HEK293 (cell line): ENCODE measurements at regions not wholly inside any gene's neighbourhood (a gene's known extent, or its start where the extent isn't known, plus 50 kb on each side); places are given as distances from the start of the nearest gene placed in this dataset.
A peak's percentile ranks its signal among the peaks of the same experiment; 100 is the strongest.

ENCODE experiments used
- CTCF ChIA-PET: fragments of 350-600 bp; formaldehyde crosslinking; extraction: SDS; loops from one replicate; lab custom pipeline; 2021; ENCODE audit warnings: antibody characterized with exemption; lab: Yijun Ruan, JAX
- POLR2A ChIA-PET: fragments of 300-600 bp; formaldehyde crosslinking; extraction: SDS; loops from one replicate; lab custom pipeline; 2020; ENCODE audit warnings: antibody characterized with exemption, inconsistent platforms; lab: Yijun Ruan, JAX
- H3K27ac ChIP-seq: fragments of 200-500 bp; sonication (Bioruptor generic); 2 replicates; pipeline ENCODE4 v1.5.1; 2014; ENCODE audit warnings: low read depth, low read length, control low read depth, inconsistent platforms; ENCODE audit errors: extremely low read depth
- H3K36me3 ChIP-seq, 2 experiments: fragments of 200-500 bp in 1 of 2; sonication (Bioruptor generic) in 1 of 2; 1 replicate in 1 of 2; 2 replicates in 1 of 2; pipeline ENCODE4 v1.5.1; 2014 to 2017; ENCODE audit warnings: inconsistent platforms in 2 of 2, low read length in 2 of 2; ENCODE audit not compliant: control insufficient read depth in 2 of 2, insufficient read depth in 1 of 2
- H3K4me1 ChIP-seq: fragments of 200-500 bp; sonication (Bioruptor generic); 2 replicates; pipeline ENCODE4 v1.5.1; 2014; ENCODE audit warnings: mild to moderate bottlenecking, low read length, inconsistent platforms; ENCODE audit not compliant: control insufficient read depth, insufficient read depth
- H3K4me3 ChIP-seq: 2 replicates; pipeline ENCODE4 v1.5.1; 2011; ENCODE audit warnings: low read depth, mild to moderate bottlenecking, control low read depth, low read length, moderate library complexity
- H3K9me3 ChIP-seq: fragments of 200-500 bp; sonication (Bioruptor generic); 2 replicates; pipeline ENCODE4 v1.5.1; 2014; ENCODE audit warnings: low read depth, low read length, inconsistent platforms; ENCODE audit not compliant: control insufficient read depth, insufficient read depth
- EGR2 ChIP-seq: fragments of 450-650 bp; formaldehyde crosslinking; IDR thresholded peaks from 2 replicates; pipeline ENCODE4 v1.5.1; 2016; ENCODE audit warnings: low read depth, missing biosample characterization, missing genetic modification characterization
- GFI1B ChIP-seq: fragments of 450-650 bp; formaldehyde crosslinking; IDR thresholded peaks from 2 replicates; pipeline ENCODE4 v1.5.1; 2016; ENCODE audit warnings: missing biosample characterization, missing genetic modification characterization
- MEIS1 ChIP-seq: sonication (generic); formaldehyde crosslinking; IDR thresholded peaks from 2 replicates; pipeline ENCODE4 v1.8.1; 2022; ENCODE audit warnings: missing genetic modification reagents, mild to moderate bottlenecking, borderline replicate concordance
- MYNN ChIP-seq: fragments of 450-650 bp; formaldehyde crosslinking; IDR thresholded peaks from 2 replicates; pipeline ENCODE4 v1.5.1; 2016; ENCODE audit warnings: missing biosample characterization, missing genetic modification characterization, borderline replicate concordance
- MZF1 ChIP-seq: fragments of 450-650 bp; formaldehyde crosslinking; IDR thresholded peaks from 2 replicates; pipeline ENCODE4 v1.5.1; 2017; ENCODE audit warnings: missing biosample characterization, missing genetic modification characterization, borderline replicate concordance
- SALL2 ChIP-seq: fragments of 450-650 bp; formaldehyde crosslinking; IDR thresholded peaks from 2 replicates; pipeline ENCODE4 v1.5.0; 2017; ENCODE audit warnings: missing biosample characterization, mild to moderate bottlenecking, missing genetic modification characterization, borderline replicate concordance
- ZBTB21 ChIP-seq: fragments of 450-650 bp; formaldehyde crosslinking; IDR thresholded peaks from 2 replicates; pipeline ENCODE4 v1.5.1; 2017; ENCODE audit warnings: missing biosample characterization, missing genetic modification characterization
- ZBTB8A ChIP-seq: fragments of 450-650 bp; formaldehyde crosslinking; IDR thresholded peaks from 2 replicates; pipeline ENCODE4 v1.5.1; 2016; ENCODE audit warnings: missing biosample characterization, missing genetic modification characterization
- ZEB2 ChIP-seq: fragments of 450-650 bp; formaldehyde crosslinking; IDR thresholded peaks from 2 replicates; pipeline ENCODE4 v1.5.1; 2016; ENCODE audit warnings: missing biosample characterization, missing genetic modification characterization
- ZFHX2 ChIP-seq: fragments of 450-650 bp; formaldehyde crosslinking; conservative IDR thresholded peaks from 2 replicates; pipeline ENCODE4 v1.5.1; 2016; ENCODE audit warnings: missing biosample characterization, missing genetic modification characterization
- ZFP3 ChIP-seq: fragments of 450-650 bp; formaldehyde crosslinking; IDR thresholded peaks from 2 replicates; pipeline ENCODE4 v1.5.1; 2016; ENCODE audit warnings: low read depth, missing biosample characterization, missing genetic modification characterization
- ZFP69B ChIP-seq: fragments of 450-650 bp; formaldehyde crosslinking; IDR thresholded peaks from 2 replicates; pipeline ENCODE4 v1.5.1; 2016; ENCODE audit warnings: missing biosample characterization, missing genetic modification characterization
- ZNF112 ChIP-seq: fragments of 450-650 bp; formaldehyde crosslinking; IDR thresholded peaks from 2 replicates; pipeline ENCODE4 v1.5.0; 2017; ENCODE audit warnings: missing biosample characterization, missing genetic modification characterization
- ZNF121 ChIP-seq: fragments of 450-650 bp; formaldehyde crosslinking; IDR thresholded peaks from 2 replicates; pipeline ENCODE4 v1.5.1; 2016; ENCODE audit warnings: missing biosample characterization, missing genetic modification characterization
- ZNF146 ChIP-seq: fragments of 450-650 bp; formaldehyde crosslinking; IDR thresholded peaks from 2 replicates; pipeline ENCODE4 v1.5.1; 2016; ENCODE audit warnings: missing biosample characterization, missing genetic modification characterization
- ZNF157 ChIP-seq: fragments of 450-650 bp; formaldehyde crosslinking; IDR thresholded peaks from 2 replicates; pipeline ENCODE4 v1.5.1; 2016; ENCODE audit warnings: missing biosample characterization, missing genetic modification characterization
- ZNF169 ChIP-seq: fragments of 450-650 bp; formaldehyde crosslinking; IDR thresholded peaks from 2 replicates; pipeline ENCODE4 v1.5.1; 2016; ENCODE audit warnings: missing biosample characterization, missing genetic modification characterization
- ZNF174 ChIP-seq: fragments of 450-650 bp; formaldehyde crosslinking; IDR thresholded peaks from 2 replicates; pipeline ENCODE4 v1.5.0; 2017; ENCODE audit warnings: missing biosample characterization, mild to moderate bottlenecking, missing genetic modification characterization
- ZNF175 ChIP-seq: fragments of 450-650 bp; formaldehyde crosslinking; IDR thresholded peaks from 2 replicates; pipeline ENCODE4 v1.5.1; 2016; ENCODE audit warnings: missing biosample characterization, missing genetic modification characterization
- ZNF366 ChIP-seq: fragments of 450-650 bp; formaldehyde crosslinking; conservative IDR thresholded peaks from 2 replicates; pipeline ENCODE4 v1.5.1; 2016; ENCODE audit warnings: missing biosample characterization, missing genetic modification characterization
- ZNF37A ChIP-seq: fragments of 450-650 bp; IDR thresholded peaks from 2 replicates; pipeline ENCODE4 v1.5.1; 2018; ENCODE audit warnings: missing biosample characterization, missing genetic modification characterization
- ZNF426 ChIP-seq: fragments of 450-650 bp; formaldehyde crosslinking; IDR thresholded peaks from 2 replicates; pipeline ENCODE4 v1.5.1; 2017; ENCODE audit warnings: missing biosample characterization, missing genetic modification characterization, mild to moderate bottlenecking, inconsistent platforms, moderate library complexity
- ZNF571 ChIP-seq: fragments of 450-650 bp; formaldehyde crosslinking; IDR thresholded peaks from 2 replicates; pipeline ENCODE4 v1.5.0; 2017; ENCODE audit warnings: missing biosample characterization, missing genetic modification characterization
- ZNF621 ChIP-seq: fragments of 450-650 bp; formaldehyde crosslinking; IDR thresholded peaks from 2 replicates; pipeline ENCODE4 v1.5.1; 2017; ENCODE audit warnings: missing biosample characterization, missing genetic modification characterization
- ZNF626 ChIP-seq: fragments of 450-650 bp; sonication (Bioruptor Pico); formaldehyde crosslinking; IDR thresholded peaks from 2 replicates; pipeline ENCODE4 v1.5.1; 2018; ENCODE audit warnings: missing biosample characterization, missing genetic modification characterization, inconsistent platforms
- ZNF658 ChIP-seq: fragments of 450-650 bp; formaldehyde crosslinking; IDR thresholded peaks from 2 replicates; pipeline ENCODE4; 2016; ENCODE audit warnings: missing biosample characterization, missing genetic modification characterization
- ZNF76 ChIP-seq: fragments of 450-650 bp; formaldehyde crosslinking; IDR thresholded peaks from 2 replicates; pipeline ENCODE4; 2016; ENCODE audit warnings: low read depth, missing biosample characterization, missing genetic modification characterization, borderline replicate concordance
- ZXDB ChIP-seq: fragments of 450-650 bp; formaldehyde crosslinking; IDR thresholded peaks from 2 replicates; pipeline ENCODE4 v1.5.1; 2016; ENCODE audit warnings: missing biosample characterization, missing genetic modification characterization
- TF ChIP-seq, protein P1 (sequence below): fragments of 450-650 bp; formaldehyde crosslinking; IDR thresholded peaks from 2 replicates; pipeline ENCODE4 v1.5.1; 2017; ENCODE audit warnings: missing biosample characterization, mild to moderate bottlenecking, missing genetic modification characterization, moderate library complexity
- TF ChIP-seq, protein P2 (sequence below): fragments of 450-650 bp; formaldehyde crosslinking; IDR thresholded peaks from 2 replicates; pipeline ENCODE4 v1.5.1; 2016; ENCODE audit warnings: missing biosample characterization, missing genetic modification characterization

DNA sequence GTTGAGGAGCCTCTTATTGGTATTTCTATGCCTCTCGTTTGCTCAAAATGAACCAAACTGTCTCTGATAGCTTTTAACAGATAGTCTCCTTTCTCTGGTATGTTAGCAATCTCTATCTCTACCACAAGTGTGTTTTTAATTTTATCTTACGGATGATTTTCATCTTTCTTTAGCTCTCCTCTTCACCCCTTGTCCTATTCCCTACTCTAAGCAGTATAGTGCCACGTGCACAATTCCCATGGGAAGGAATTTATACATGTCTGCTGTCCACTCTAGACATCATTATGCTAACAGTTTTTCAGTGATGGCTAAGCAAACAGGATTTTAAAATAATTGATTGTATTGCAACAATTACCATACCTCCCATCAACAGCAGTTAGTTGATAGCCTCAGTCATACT, 177.3 kb downstream of the CYB561 start:
- POLR2A ChIA-PET, result no interaction called here
- Histone ChIP-seq H3K4me3 (no peak overlapping the region), H3K4me1 (peaks cover 6% of the 10 kb centered on the region; the same call in 1 of the 2 replicates), H3K27ac (no peak overlapping the region), H3K36me3 (peaks cover 0 to 5% of the 10 kb centered on the region in 2 experiments; a peak in 1 of 3 replicates), H3K9me3 (no peaks in the 10 kb centered on the region)
- CTCF ChIA-PET, result interaction anchor here (1.5 kb wide), 1 partner anchor 597 kb away, joined by 3 read pairs; no protein-coding TSS in a partner anchor
- TF ChIP-seq ZFP69B (no peak), ZNF571 (tag by site-specific recombination) (no peak), MEIS1 (CRISPR knock-in tag) (no peak), ZNF621 (tag by site-specific recombination) (no peak), ZNF366 (no peak), ZFP3 (tag by site-specific recombination) (no peak), ZNF626 (tag by site-specific recombination) (no peak), ZEB2 (tag by site-specific recombination) (no peak), ZNF174 (tag by site-specific recombination) (no peak), SALL2 (tag by site-specific recombination) (no peak), MZF1 (tag by site-specific recombination) (no peak)
- TF ChIP-seq, all 188 proteins: peak for 0

DNA sequence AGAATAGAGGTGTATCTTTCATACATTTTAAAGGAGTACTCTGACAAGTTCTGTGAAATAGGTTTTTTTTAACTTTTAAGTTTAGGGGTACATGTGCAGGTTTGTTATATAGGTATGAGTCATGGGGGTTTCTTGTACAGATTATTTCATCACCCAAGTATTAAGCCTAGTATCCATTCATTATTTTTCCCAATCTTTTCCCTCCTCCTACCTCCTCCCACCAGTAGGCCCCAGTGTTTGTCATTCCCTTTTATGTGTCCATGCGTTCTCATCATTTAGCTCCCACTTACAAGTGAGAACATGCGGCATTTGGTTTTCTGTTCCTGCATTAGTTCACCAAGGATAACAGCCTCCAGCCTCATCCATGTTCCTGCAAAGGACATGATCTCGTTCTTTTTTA, 175.5 kb downstream of the CYB561 start:
- H3K4me1 ChIP-seq, result peaks cover 6% of the 10 kb centered on the region; the same call in 1 of the 2 replicates
- TF ChIP-seq EGR2 (tag by site-specific recombination) (peak; percentile 82), ZFHX2 (tag by site-specific recombination) (peak; percentile 93), ZNF146 (tag by site-specific recombination) (0 out of 2 replicates have a peak, but pooled peaks have one; percentile 28)
- TF ChIP-seq, protein P1, sequence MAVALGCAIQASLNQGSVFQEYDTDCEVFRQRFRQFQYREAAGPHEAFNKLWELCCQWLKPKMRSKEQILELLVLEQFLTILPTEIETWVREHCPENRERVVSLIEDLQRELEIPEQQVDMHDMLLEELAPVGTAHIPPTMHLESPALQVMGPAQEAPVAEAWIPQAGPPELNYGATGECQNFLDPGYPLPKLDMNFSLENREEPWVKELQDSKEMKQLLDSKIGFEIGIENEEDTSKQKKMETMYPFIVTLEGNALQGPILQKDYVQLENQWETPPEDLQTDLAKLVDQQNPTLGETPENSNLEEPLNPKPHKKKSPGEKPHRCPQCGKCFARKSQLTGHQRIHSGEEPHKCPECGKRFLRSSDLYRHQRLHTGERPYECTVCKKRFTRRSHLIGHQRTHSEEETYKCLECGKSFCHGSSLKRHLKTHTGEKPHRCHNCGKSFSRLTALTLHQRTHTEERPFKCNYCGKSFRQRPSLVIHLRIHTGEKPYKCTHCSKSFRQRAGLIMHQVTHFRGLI (tag by site-specific recombination), result no peak
- CTCF ChIA-PET, result no interaction called here
- peaks cover 0 to 5% of the 10 kb centered on the region in 2 experiments; a peak in 1 of 3 replicates for H3K36me3 ChIP-seq
- no peak overlapping the region for H3K27ac ChIP-seq
- H3K4me3 ChIP-seq, result no peak overlapping the region
- POLR2A ChIA-PET, result no interaction called here
- H3K9me3 ChIP-seq, result no peaks in the 10 kb centered on the region

DNA sequence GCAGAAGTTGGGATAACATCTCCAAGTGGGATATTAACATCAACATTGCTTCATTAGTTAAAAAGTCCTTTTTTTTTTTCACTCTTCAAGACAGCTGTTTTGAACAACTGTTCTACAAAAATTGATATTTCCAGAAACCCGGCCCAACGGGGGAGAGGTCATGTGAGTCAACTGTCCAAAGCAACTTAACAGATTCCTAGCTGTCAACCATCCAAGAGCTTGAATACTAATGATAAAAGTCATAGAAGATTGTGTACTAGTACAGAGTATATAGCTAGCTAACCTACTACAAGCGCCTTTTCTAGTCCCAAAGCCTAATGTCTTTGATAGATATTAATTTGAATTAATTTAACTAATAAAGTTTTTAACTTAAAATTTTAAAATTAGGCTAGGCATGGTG, 172.0 kb downstream of the CYB561 start:
- no peak overlapping the region for H3K27ac ChIP-seq

More for the DNA sequence above, 172.0 kb downstream of the CYB561 start:
- H3K4me3 ChIP-seq, result no peak overlapping the region
- TF ChIP-seq ZNF169 (tag by site-specific recombination) (no peak), ZNF146 (tag by site-specific recombination) (no peak), ZBTB8A (tag by site-specific recombination) (no peak), MYNN (no peak), ZNF112 (tag by site-specific recombination) (no peak), ZXDB (tag by site-specific recombination) (no peak), ZNF426 (tag by site-specific recombination) (no peak), ZNF76 (tag by site-specific recombination) (no peak), ZNF37A (tag by site-specific recombination) (no peak), ZNF658 (tag by site-specific recombination) (no peak), GFI1B (tag by site-specific recombination) (no peak), ZBTB21 (tag by site-specific recombination) (no peak), ZNF121 (tag by site-specific recombination) (no peak), ZNF157 (tag by site-specific recombination) (no peak), ZNF175 (tag by site-specific recombination) (no peak)
- TF ChIP-seq, protein P2, sequence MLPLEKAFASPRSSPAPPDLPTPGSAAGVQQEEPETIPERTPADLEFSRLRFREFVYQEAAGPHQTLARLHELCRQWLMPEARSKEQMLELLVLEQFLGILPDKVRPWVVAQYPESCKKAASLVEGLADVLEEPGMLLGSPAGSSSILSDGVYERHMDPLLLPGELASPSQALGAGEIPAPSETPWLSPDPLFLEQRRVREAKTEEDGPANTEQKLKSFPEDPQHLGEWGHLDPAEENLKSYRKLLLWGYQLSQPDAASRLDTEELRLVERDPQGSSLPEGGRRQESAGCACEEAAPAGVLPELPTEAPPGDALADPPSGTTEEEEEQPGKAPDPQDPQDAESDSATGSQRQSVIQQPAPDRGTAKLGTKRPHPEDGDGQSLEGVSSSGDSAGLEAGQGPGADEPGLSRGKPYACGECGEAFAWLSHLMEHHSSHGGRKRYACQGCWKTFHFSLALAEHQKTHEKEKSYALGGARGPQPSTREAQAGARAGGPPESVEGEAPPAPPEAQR (tag by site-specific recombination), result no peak
- CTCF ChIA-PET, result interaction anchor here (0.6 kb wide), 1 partner anchor 12 kb away, joined by 3 read pairs; no protein-coding TSS in a partner anchor
- no peaks in the 10 kb centered on the region for H3K36me3 ChIP-seq
- H3K9me3 ChIP-seq, result no peaks in the 10 kb centered on the region
- POLR2A ChIA-PET, result no interaction called here
- peaks cover 6% of the 10 kb centered on the region; the same call in 1 of the 2 replicates for H3K4me1 ChIP-seq
